GM23338 (cell line): ENCODE measurements at regions not wholly inside any gene's neighbourhood (a gene's known extent, or its start where the extent isn't known, plus 50 kb on each side); places are given as distances from the start of the nearest gene placed in this dataset.

Experiments
- ATAC-seq: fragments of 200-7000 bp; cut with Tn5 transposase; 3 replicates; pipeline ENCODE4 v1.9.1; 2020
- DNase-seq: peaks from one replicate; pipeline ENCODE4 v3.0.0-alpha.2; 2015; ENCODE audit warnings: low spot score
- H2AFZ ChIP-seq: fragments of 200-600 bp; sonication (generic); 2 replicates; pipeline ENCODE4 v1.8.0; 2016; ENCODE audit warnings: antibody characterized with exemption, mild to moderate bottlenecking, moderate library complexity
- H3F3A ChIP-seq: fragments of 200-600 bp; sonication (generic); replicated peaks from 2 replicates; pipeline ENCODE4 v1.8.0; 2017; ENCODE audit warnings: antibody characterized with exemption, mixed run types, low read depth
- H3K27ac ChIP-seq: fragments of 200-600 bp; sonication (generic); 2 replicates; pipeline ENCODE4 v1.6.1; 2016; ENCODE audit warnings: low read depth
- H3K27me3 ChIP-seq: fragments of 200-600 bp; sonication (generic); 2 replicates; pipeline ENCODE4 v1.8.0; 2016; ENCODE audit warnings: mild to moderate bottlenecking, mixed run types, moderate library complexity; ENCODE audit not compliant: insufficient read depth
- H3K36me3 ChIP-seq: fragments of 200-600 bp; sonication (generic); 2 replicates; pipeline ENCODE4 v1.8.0; 2016; ENCODE audit warnings: mild to moderate bottlenecking; ENCODE audit not compliant: insufficient read depth
- H3K4me1 ChIP-seq: fragments of 200-600 bp; sonication (generic); 2 replicates; pipeline ENCODE4 v1.8.0; 2016; ENCODE audit warnings: mild to moderate bottlenecking, moderate library complexity; ENCODE audit not compliant: insufficient read depth
- H3K4me2 ChIP-seq: fragments of 200-600 bp; sonication (generic); 2 replicates; pipeline ENCODE4 v1.7.1; 2017; ENCODE audit warnings: mixed run types
- H3K4me3 ChIP-seq: fragments of 200-600 bp; sonication (generic); 2 replicates; pipeline ENCODE4 v1.6.1; 2016; ENCODE audit warnings: mixed run types
- H3K79me2 ChIP-seq: fragments of 200-600 bp; sonication (generic); replicated peaks from 2 replicates; pipeline ENCODE4 v1.8.0; 2017; ENCODE audit warnings: mild to moderate bottlenecking; ENCODE audit not compliant: insufficient read depth
- H3K9me2 ChIP-seq: fragments of 200-600 bp; sonication (generic); 2 replicates; pipeline ENCODE4 v1.8.0; 2017; ENCODE audit not compliant: insufficient read depth
- H4K20me1 ChIP-seq: fragments of 200-600 bp; sonication (generic); replicated peaks from 2 replicates; pipeline ENCODE4 v1.8.0; 2017; ENCODE audit warnings: mild to moderate bottlenecking; ENCODE audit not compliant: insufficient read depth
- H3K27ac Mint-ChIP-seq: 2 replicates; pipeline ENCODE4 v1.8.0; 2020; ENCODE audit warnings: inconsistent platforms, mild to moderate bottlenecking, moderate library complexity, mixed read lengths
- H3K27me3 Mint-ChIP-seq: 3 replicates; pipeline ENCODE4 v1.8.0; 2022; ENCODE audit warnings: low read depth, mild to moderate bottlenecking, moderate library complexity, mixed read lengths, inconsistent platforms; ENCODE audit not compliant: insufficient read depth, poor library complexity
- H3K36me3 Mint-ChIP-seq: 3 replicates; pipeline ENCODE4 v1.8.0; 2021; ENCODE audit warnings: low read depth, mild to moderate bottlenecking, inconsistent platforms, moderate library complexity, mixed read lengths
- H3K4me1 Mint-ChIP-seq: 3 replicates; pipeline ENCODE4 v1.8.0; 2020; ENCODE audit warnings: mild to moderate bottlenecking, inconsistent platforms, mixed read lengths
- H3K4me3 Mint-ChIP-seq: 3 replicates; pipeline ENCODE4 v1.8.0; 2021; ENCODE audit warnings: moderate library complexity, mild to moderate bottlenecking, inconsistent platforms, mixed read lengths
- H3K9me3 Mint-ChIP-seq: 3 replicates; pipeline ENCODE4 v1.8.0; 2020; ENCODE audit warnings: moderate library complexity, mild to moderate bottlenecking, inconsistent platforms, mixed read lengths
- CREB1 ChIP-seq: fragments of 250-450 bp; sonication (Bioruptor Pico); IDR thresholded peaks from 2 replicates; pipeline ENCODE4 v1.5.0; 2020; ENCODE audit warnings: low read depth, mild to moderate bottlenecking, moderate library complexity
- EZH2 ChIP-seq: fragments of 200-600 bp; sonication (generic); IDR thresholded peaks from one replicate; pipeline ENCODE4 v1.8.0; 2017; ENCODE audit warnings: antibody characterized with exemption, mild to moderate bottlenecking, low read depth; ENCODE audit not compliant: unreplicated experiment
- EZH2phosphoT487 ChIP-seq: fragments of 200-600 bp; sonication (generic); IDR thresholded peaks from one replicate; pipeline ENCODE4 v1.8.1; 2018; ENCODE audit warnings: antibody characterized with exemption; ENCODE audit not compliant: unreplicated experiment
- JUNB ChIP-seq: IDR thresholded peaks from one replicate; pipeline ENCODE4 v1.6.1; 2016; ENCODE audit warnings: antibody characterized with exemption; ENCODE audit not compliant: unreplicated experiment
- NANOG ChIP-seq: IDR thresholded peaks from 2 replicates; pipeline ENCODE4 v1.6.1; 2016; ENCODE audit warnings: antibody characterized with exemption, borderline replicate concordance
- POLR2AphosphoS5 ChIP-seq: IDR thresholded peaks from 2 replicates; pipeline ENCODE4 v1.6.1; 2016; ENCODE audit warnings: antibody characterized with exemption, low read depth
- STAT1 ChIP-seq: IDR thresholded peaks from one replicate; pipeline ENCODE4 v1.6.1; 2016; ENCODE audit warnings: antibody characterized with exemption; ENCODE audit not compliant: unreplicated experiment
- ZNF114 ChIP-seq: fragments of 250-450 bp; sonication (Bioruptor Pico); IDR thresholded peaks from 2 replicates; pipeline ENCODE4 v1.5.0; 2020; ENCODE audit warnings: mild to moderate bottlenecking, moderate library complexity
- ZNF331 ChIP-seq: fragments of 250-450 bp; sonication (Bioruptor Pico); IDR thresholded peaks from 2 replicates; pipeline ENCODE4 v1.5.0; 2020; ENCODE audit warnings: low read depth, mild to moderate bottlenecking, moderate library complexity
- TF ChIP-seq, protein P1 (sequence below): IDR thresholded peaks from one replicate; pipeline ENCODE4 v1.6.1; 2018; ENCODE audit warnings: antibody characterized with exemption; ENCODE audit not compliant: unreplicated experiment
- TF ChIP-seq, protein P2 (sequence below), 2 experiments: fragments of 200-600 bp in 1 of 2; sonication (generic) in 1 of 2; conservative IDR thresholded peaks; 2 replicates each; pipeline versions ENCODE4 v1.5.1 to v1.6.1; 2016 to 2017; ENCODE audit warnings: antibody characterized with exemption in 2 of 2, low read depth in 2 of 2, mild to moderate bottlenecking in 2 of 2, moderate library complexity in 1 of 2
- TF ChIP-seq, protein P3 (sequence below): fragments of 250-450 bp; sonication (Bioruptor Pico); IDR thresholded peaks from 2 replicates; pipeline ENCODE4 v1.5.0; 2020; ENCODE audit warnings: mild to moderate bottlenecking, moderate library complexity
- TF ChIP-seq, protein P4 (sequence below): IDR thresholded peaks from 2 replicates; pipeline ENCODE4 v1.6.1; 2016; ENCODE audit warnings: antibody characterized with exemption

DNA sequence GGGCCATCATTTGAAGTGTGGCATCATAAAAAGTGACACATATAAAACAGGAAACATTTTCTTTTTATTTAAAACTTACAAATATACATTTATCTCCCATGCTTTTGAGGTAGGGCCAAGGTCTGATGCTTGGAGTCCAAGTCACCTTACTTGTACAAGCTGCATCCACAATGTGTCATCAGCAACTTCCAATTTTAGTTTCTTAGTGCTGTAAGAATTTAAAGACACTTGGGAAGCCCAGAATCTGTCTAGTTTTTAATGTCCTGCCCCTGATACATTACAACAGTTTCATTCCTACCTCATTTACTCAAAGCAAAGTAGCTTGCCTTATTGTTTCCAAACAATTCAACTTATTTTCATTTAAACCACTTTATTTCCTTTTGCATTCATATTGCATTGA lies 297.7 kb downstream of the MTX2 start:
- H2AFZ ChIP-seq: no peak overlapping the region
- H3K27ac ChIP-seq: no peak overlapping the region
- no peaks in the 10 kb centered on the region for H3K9me2 ChIP-seq
- H3K4me2 ChIP-seq: no peak overlapping the region
- Mint-ChIP-seq H3K27me3 (no peaks in the 10 kb centered on the region), H3K9me3 (no peaks in the 10 kb centered on the region), H3K27ac (no peak overlapping the region), H3K36me3 (no peaks in the 10 kb centered on the region), H3K4me3 (no peak overlapping the region), H3K4me1 (no peaks in the 10 kb centered on the region)
- H3F3A ChIP-seq: no peaks in the 10 kb centered on the region
- no peaks in the 10 kb centered on the region for H3K4me1 ChIP-seq
- ATAC-seq (no peak), DNase-seq (no peak)
- no peaks in the 10 kb centered on the region for H3K36me3 ChIP-seq
- no peak for TF ChIP-seq JUNB
- TF ChIP-seq, protein P1, sequence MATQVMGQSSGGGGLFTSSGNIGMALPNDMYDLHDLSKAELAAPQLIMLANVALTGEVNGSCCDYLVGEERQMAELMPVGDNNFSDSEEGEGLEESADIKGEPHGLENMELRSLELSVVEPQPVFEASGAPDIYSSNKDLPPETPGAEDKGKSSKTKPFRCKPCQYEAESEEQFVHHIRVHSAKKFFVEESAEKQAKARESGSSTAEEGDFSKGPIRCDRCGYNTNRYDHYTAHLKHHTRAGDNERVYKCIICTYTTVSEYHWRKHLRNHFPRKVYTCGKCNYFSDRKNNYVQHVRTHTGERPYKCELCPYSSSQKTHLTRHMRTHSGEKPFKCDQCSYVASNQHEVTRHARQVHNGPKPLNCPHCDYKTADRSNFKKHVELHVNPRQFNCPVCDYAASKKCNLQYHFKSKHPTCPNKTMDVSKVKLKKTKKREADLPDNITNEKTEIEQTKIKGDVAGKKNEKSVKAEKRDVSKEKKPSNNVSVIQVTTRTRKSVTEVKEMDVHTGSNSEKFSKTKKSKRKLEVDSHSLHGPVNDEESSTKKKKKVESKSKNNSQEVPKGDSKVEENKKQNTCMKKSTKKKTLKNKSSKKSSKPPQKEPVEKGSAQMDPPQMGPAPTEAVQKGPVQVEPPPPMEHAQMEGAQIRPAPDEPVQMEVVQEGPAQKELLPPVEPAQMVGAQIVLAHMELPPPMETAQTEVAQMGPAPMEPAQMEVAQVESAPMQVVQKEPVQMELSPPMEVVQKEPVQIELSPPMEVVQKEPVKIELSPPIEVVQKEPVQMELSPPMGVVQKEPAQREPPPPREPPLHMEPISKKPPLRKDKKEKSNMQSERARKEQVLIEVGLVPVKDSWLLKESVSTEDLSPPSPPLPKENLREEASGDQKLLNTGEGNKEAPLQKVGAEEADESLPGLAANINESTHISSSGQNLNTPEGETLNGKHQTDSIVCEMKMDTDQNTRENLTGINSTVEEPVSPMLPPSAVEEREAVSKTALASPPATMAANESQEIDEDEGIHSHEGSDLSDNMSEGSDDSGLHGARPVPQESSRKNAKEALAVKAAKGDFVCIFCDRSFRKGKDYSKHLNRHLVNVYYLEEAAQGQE: no peak
- no peak for TF ChIP-seq STAT1
- no peak for TF ChIP-seq ZNF114 (CRISPR knock-in tag)
- TF ChIP-seq CREB1: no peak
- TF ChIP-seq EZH2phosphoT487: no peak
- TF ChIP-seq, protein P2, sequence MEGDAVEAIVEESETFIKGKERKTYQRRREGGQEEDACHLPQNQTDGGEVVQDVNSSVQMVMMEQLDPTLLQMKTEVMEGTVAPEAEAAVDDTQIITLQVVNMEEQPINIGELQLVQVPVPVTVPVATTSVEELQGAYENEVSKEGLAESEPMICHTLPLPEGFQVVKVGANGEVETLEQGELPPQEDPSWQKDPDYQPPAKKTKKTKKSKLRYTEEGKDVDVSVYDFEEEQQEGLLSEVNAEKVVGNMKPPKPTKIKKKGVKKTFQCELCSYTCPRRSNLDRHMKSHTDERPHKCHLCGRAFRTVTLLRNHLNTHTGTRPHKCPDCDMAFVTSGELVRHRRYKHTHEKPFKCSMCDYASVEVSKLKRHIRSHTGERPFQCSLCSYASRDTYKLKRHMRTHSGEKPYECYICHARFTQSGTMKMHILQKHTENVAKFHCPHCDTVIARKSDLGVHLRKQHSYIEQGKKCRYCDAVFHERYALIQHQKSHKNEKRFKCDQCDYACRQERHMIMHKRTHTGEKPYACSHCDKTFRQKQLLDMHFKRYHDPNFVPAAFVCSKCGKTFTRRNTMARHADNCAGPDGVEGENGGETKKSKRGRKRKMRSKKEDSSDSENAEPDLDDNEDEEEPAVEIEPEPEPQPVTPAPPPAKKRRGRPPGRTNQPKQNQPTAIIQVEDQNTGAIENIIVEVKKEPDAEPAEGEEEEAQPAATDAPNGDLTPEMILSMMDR (conservative IDR thresholded peaks at IDR 0.05; ENCODE audit: low read depth in 2 of 2): no peak
- no peak for TF ChIP-seq ZNF331 (CRISPR knock-in tag)
- no peak for TF ChIP-seq NANOG
- TF ChIP-seq, protein P3, sequence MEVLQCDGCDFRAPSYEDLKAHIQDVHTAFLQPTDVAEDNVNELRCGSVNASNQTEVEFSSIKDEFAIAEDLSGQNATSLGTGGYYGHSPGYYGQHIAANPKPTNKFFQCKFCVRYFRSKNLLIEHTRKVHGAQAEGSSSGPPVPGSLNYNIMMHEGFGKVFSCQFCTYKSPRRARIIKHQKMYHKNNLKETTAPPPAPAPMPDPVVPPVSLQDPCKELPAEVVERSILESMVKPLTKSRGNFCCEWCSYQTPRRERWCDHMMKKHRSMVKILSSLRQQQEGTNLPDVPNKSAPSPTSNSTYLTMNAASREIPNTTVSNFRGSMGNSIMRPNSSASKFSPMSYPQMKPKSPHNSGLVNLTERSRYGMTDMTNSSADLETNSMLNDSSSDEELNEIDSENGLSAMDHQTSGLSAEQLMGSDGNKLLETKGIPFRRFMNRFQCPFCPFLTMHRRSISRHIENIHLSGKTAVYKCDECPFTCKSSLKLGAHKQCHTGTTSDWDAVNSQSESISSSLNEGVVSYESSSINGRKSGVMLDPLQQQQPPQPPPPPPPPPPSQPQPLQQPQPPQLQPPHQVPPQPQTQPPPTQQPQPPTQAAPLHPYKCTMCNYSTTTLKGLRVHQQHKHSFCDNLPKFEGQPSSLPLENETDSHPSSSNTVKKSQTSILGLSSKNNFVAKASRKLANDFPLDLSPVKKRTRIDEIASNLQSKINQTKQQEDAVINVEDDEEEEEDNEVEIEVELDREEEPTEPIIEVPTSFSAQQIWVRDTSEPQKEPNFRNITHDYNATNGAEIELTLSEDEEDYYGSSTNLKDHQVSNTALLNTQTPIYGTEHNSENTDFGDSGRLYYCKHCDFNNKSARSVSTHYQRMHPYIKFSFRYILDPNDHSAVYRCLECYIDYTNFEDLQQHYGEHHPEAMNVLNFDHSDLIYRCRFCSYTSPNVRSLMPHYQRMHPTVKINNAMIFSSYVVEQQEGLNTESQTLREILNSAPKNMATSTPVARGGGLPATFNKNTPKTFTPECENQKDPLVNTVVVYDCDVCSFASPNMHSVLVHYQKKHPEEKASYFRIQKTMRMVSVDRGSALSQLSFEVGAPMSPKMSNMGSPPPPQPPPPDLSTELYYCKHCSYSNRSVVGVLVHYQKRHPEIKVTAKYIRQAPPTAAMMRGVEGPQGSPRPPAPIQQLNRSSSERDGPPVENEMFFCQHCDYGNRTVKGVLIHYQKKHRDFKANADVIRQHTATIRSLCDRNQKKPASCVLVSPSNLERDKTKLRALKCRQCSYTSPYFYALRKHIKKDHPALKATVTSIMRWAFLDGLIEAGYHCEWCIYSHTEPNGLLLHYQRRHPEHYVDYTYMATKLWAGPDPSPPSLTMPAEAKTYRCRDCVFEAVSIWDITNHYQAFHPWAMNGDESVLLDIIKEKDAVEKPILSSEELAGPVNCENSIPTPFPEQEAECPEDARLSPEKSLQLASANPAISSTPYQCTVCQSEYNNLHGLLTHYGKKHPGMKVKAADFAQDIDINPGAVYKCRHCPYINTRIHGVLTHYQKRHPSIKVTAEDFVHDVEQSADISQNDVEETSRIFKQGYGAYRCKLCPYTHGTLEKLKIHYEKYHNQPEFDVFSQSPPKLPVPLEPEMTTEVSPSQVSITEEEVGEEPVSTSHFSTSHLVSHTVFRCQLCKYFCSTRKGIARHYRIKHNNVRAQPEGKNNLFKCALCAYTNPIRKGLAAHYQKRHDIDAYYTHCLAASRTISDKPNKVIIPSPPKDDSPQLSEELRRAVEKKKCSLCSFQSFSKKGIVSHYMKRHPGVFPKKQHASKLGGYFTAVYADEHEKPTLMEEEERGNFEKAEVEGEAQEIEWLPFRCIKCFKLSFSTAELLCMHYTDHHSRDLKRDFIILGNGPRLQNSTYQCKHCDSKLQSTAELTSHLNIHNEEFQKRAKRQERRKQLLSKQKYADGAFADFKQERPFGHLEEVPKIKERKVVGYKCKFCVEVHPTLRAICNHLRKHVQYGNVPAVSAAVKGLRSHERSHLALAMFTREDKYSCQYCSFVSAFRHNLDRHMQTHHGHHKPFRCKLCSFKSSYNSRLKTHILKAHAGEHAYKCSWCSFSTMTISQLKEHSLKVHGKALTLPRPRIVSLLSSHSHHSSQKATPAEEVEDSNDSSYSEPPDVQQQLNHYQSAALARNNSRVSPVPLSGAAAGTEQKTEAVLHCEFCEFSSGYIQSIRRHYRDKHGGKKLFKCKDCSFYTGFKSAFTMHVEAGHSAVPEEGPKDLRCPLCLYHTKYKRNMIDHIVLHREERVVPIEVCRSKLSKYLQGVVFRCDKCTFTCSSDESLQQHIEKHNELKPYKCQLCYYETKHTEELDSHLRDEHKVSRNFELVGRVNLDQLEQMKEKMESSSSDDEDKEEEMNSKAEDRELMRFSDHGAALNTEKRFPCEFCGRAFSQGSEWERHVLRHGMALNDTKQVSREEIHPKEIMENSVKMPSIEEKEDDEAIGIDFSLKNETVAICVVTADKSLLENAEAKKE (CRISPR knock-in tag): no peak
- TF ChIP-seq, protein P4, sequence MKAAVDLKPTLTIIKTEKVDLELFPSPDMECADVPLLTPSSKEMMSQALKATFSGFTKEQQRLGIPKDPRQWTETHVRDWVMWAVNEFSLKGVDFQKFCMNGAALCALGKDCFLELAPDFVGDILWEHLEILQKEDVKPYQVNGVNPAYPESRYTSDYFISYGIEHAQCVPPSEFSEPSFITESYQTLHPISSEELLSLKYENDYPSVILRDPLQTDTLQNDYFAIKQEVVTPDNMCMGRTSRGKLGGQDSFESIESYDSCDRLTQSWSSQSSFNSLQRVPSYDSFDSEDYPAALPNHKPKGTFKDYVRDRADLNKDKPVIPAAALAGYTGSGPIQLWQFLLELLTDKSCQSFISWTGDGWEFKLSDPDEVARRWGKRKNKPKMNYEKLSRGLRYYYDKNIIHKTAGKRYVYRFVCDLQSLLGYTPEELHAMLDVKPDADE: no peak
- TF ChIP-seq POLR2AphosphoS5: no peak
- TF ChIP-seq EZH2: no peak
- H3K4me3 ChIP-seq: no peak overlapping the region
- no peaks in the 10 kb centered on the region for H4K20me1 ChIP-seq
- no peaks in the 10 kb centered on the region for H3K79me2 ChIP-seq
- H3K27me3 ChIP-seq: no peaks in the 10 kb centered on the region
